ENCODE measurements at regions not wholly inside any gene's neighbourhood (a gene's known extent, or its start where the extent isn't known, plus 50 kb on each side); places are given as distances from the start of the nearest gene placed in this dataset.
A peak's percentile ranks its signal among the peaks of the same experiment; 100 is the strongest.
"Not testable (repeated sequence)": the region's sequence is repeated elsewhere in the genome, so short reads cannot be mapped to it uniquely, and the experiment has no call there.

- POLR2A ChIA-PET, result no interaction called here
- no peak for DNase-seq (ENCODE audit: extremely low spot score)
- TF ChIP-seq ELF4 (IDR thresholded peaks at IDR 0.05), result no peak
- no peak for TF ChIP-seq PKNOX1 (IDR thresholded peaks at IDR 0.05)
- no peak for TF ChIP-seq SUZ12 (IDR thresholded peaks at IDR 0.05)
- no peak for TF ChIP-seq TARDBP (IDR thresholded peaks at IDR 0.05)
- no peak for TF ChIP-seq NFRKB (IDR thresholded peaks at IDR 0.05)
- TF ChIP-seq SP1 (IDR thresholded peaks at IDR 0.05), result no peak
- no peak for TF ChIP-seq FOXK2 (IDR thresholded peaks at IDR 0.05)
- no peak for TF ChIP-seq HDGF (IDR thresholded peaks at IDR 0.05; ENCODE audit: borderline replicate concordance)
- TF ChIP-seq FOXM1 (IDR thresholded peaks at IDR 0.05; ENCODE audit: borderline replicate concordance), result no peak
- TF ChIP-seq ARNT (IDR thresholded peaks at IDR 0.05), result no peak
- no peak for TF ChIP-seq BHLHE40 (IDR thresholded peaks at IDR 0.05; ENCODE audit: borderline replicate concordance)
- no peak for TF ChIP-seq LEF1 (IDR thresholded peaks at IDR 0.05; ENCODE audit: borderline replicate concordance)
- TF ChIP-seq ZNF384 (IDR thresholded peaks at IDR 0.05), result no peak
- TF ChIP-seq CTBP1 (IDR thresholded peaks at IDR 0.05; ENCODE audit: borderline replicate concordance), result no peak
- TF ChIP-seq FOXA1 (IDR thresholded peaks at IDR 0.05), result no peak
- TF ChIP-seq L3MBTL2 (conservative IDR thresholded peaks at IDR 0.05), result no peak
- CTCF ChIA-PET, result no interaction called here
These were observed 749.0 kb downstream of the NSUN3 start for GRCh38 chr3:94811836-94812235.

GRCh38 chr3:94821241-94821640, 758.4 kb downstream of the NSUN3 start:
- DNase-seq (ENCODE audit: extremely low spot score), result no peak
- ChIA-PET POLR2A (no interaction called here), CTCF (no interaction called here)
- TF ChIP-seq TARDBP (IDR thresholded peaks at IDR 0.05) (no peak), ARNT (IDR thresholded peaks at IDR 0.05) (no peak), ZNF384 (IDR thresholded peaks at IDR 0.05) (no peak), FOXM1 (IDR thresholded peaks at IDR 0.05; ENCODE audit: borderline replicate concordance) (no peak), FOXA1 (IDR thresholded peaks at IDR 0.05) (no peak), CTBP1 (IDR thresholded peaks at IDR 0.05; ENCODE audit: borderline replicate concordance) (no peak), LEF1 (IDR thresholded peaks at IDR 0.05; ENCODE audit: borderline replicate concordance) (no peak), L3MBTL2 (conservative IDR thresholded peaks at IDR 0.05) (no peak), FOXK2 (IDR thresholded peaks at IDR 0.05) (no peak), SP1 (IDR thresholded peaks at IDR 0.05) (no peak), NFRKB (IDR thresholded peaks at IDR 0.05) (no peak), SUZ12 (IDR thresholded peaks at IDR 0.05) (no peak), ELF4 (IDR thresholded peaks at IDR 0.05) (no peak), BHLHE40 (IDR thresholded peaks at IDR 0.05; ENCODE audit: borderline replicate concordance) (no peak), PKNOX1 (IDR thresholded peaks at IDR 0.05) (no peak)

- POLR2A ChIA-PET, result no interaction called here
- CTCF ChIA-PET, result no interaction called here
- TF ChIP-seq CTBP1 (IDR thresholded peaks at IDR 0.05; ENCODE audit: borderline replicate concordance), result no peak
- TF ChIP-seq L3MBTL2 (conservative IDR thresholded peaks at IDR 0.05), result no peak
- no peak for TF ChIP-seq FOXM1 (IDR thresholded peaks at IDR 0.05; ENCODE audit: borderline replicate concordance)
- TF ChIP-seq PKNOX1 (IDR thresholded peaks at IDR 0.05), result no peak
- no peak for TF ChIP-seq SUZ12 (IDR thresholded peaks at IDR 0.05)
- TF ChIP-seq LEF1 (IDR thresholded peaks at IDR 0.05; ENCODE audit: borderline replicate concordance), result no peak
- TF ChIP-seq ZNF384 (IDR thresholded peaks at IDR 0.05), result no peak
- TF ChIP-seq HDGF (IDR thresholded peaks at IDR 0.05; ENCODE audit: borderline replicate concordance), result no peak
- no peak for TF ChIP-seq TARDBP (IDR thresholded peaks at IDR 0.05)
- TF ChIP-seq FOXK2 (IDR thresholded peaks at IDR 0.05), result no peak
- TF ChIP-seq SP1 (IDR thresholded peaks at IDR 0.05), result no peak
- no peak for TF ChIP-seq BHLHE40 (IDR thresholded peaks at IDR 0.05; ENCODE audit: borderline replicate concordance)
- no peak for TF ChIP-seq ELF4 (IDR thresholded peaks at IDR 0.05)
- no peak for DNase-seq (ENCODE audit: extremely low spot score)
These were observed 759.4 kb downstream of the NSUN3 start for GRCh38 chr3:94822298-94822697.

DNA sequence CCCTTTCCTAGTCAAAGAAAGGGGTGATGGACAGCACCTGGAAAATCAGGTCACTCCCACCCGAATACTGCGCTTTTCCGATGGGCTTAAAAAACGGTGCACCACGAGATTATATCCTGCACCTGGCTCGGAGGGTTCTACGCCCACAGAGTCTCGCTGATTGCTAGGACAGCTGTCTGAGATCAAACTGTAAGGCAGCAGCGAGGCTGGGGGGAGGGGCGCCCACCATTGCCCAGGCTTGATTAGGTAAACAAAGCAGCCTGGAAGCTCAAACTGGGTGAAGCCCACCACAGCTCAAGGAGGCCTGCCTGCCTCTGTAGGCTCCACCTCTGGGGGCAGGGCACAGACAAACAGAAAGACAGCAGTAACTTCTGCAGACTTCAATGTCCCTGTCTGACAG, 783.4 kb downstream of the NSUN3 start:
- CTCF ChIA-PET; POLR2A ChIA-PET; DNase-seq (ENCODE audit: extremely low spot score): not testable (repeated sequence)

DNA sequence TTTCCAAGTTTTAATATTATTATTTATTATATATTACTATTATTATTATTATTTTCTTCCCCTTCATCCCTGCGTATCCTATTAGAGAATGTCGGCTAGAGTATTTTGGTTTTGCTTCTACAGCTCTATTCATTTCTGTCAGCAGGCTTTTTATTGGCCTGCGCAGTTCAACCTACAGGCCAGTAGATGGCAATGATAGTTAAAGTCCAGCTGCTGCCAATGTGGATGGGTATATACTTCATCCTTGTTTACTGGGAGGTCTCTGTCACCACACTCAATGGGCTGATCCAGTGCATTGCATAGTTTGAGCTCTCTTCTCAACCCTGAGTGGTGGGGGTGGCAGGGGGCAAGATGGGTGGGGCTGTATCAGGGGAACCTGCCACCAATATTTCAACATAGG, 799.8 kb downstream of the NSUN3 start:
- TF ChIP-seq PKNOX1 (IDR thresholded peaks at IDR 0.05) (peak; percentile 63), FOXA1 (IDR thresholded peaks at IDR 0.05) (no peak), L3MBTL2 (conservative IDR thresholded peaks at IDR 0.05) (no peak)
- ChIA-PET POLR2A (no interaction called here), CTCF (interaction anchor here (0.6 to 1.2 kb wide), 3 partner anchors 8 to 857 kb away, joined by 3 read pairs; no protein-coding TSS in a partner anchor)
- DNase-seq (ENCODE audit: extremely low spot score), result peak; percentile 46

- ChIA-PET POLR2A (no interaction called here), CTCF (no interaction called here)
- DNase-seq (ENCODE audit: extremely low spot score), result no peak
- TF ChIP-seq ZNF384 (IDR thresholded peaks at IDR 0.05) (no peak), SP1 (IDR thresholded peaks at IDR 0.05) (no peak), NFRKB (IDR thresholded peaks at IDR 0.05) (no peak), PKNOX1 (IDR thresholded peaks at IDR 0.05) (no peak), LEF1 (IDR thresholded peaks at IDR 0.05; ENCODE audit: borderline replicate concordance) (no peak), CTBP1 (IDR thresholded peaks at IDR 0.05; ENCODE audit: borderline replicate concordance) (no peak), BHLHE40 (IDR thresholded peaks at IDR 0.05; ENCODE audit: borderline replicate concordance) (no peak), L3MBTL2 (conservative IDR thresholded peaks at IDR 0.05) (no peak), HDGF (IDR thresholded peaks at IDR 0.05; ENCODE audit: borderline replicate concordance) (no peak)
These were observed 806.2 kb downstream of the NSUN3 start for GRCh38 chr3:94869059-94869547.
